GM10248 (cell line): ENCODE measurements at regions not wholly inside any gene's neighbourhood (a gene's known extent, or its start where the extent isn't known, plus 50 kb on each side); places are given as distances from the start of the nearest gene placed in this dataset.
"Not testable (repeated sequence)": the region's sequence is repeated elsewhere in the genome, so short reads cannot be mapped to it uniquely, and the experiment has no call there.

ENCODE experiments used
- CTCF ChIA-PET: fragments of 300-600 bp; sonication (Branson Sonifier 250); formaldehyde crosslinking; extraction: SDS; loops from one replicate; lab custom pipeline; 2021; ENCODE audit warnings: antibody characterized with exemption; lab: Yijun Ruan, JAX
- POLR2A ChIA-PET: fragments of 350-650 bp; sonication (Branson Sonifier 250); formaldehyde crosslinking; extraction: SDS; loops from one replicate; lab custom pipeline; 2020; ENCODE audit warnings: antibody characterized with exemption; lab: Yijun Ruan, JAX
- DNase-seq: peaks from one replicate; pipeline ENCODE4 v3.0.0; 2012; ENCODE audit errors: extremely low spot score
- TF ChIP-seq, protein P1 (sequence below): IDR thresholded peaks from 2 replicates; pipeline ENCODE4 v1.5.1; 2012; ENCODE audit warnings: mild to moderate bottlenecking, low read depth; ENCODE audit errors: extremely low read depth, missing control alignments, control extremely low read depth

DNA sequence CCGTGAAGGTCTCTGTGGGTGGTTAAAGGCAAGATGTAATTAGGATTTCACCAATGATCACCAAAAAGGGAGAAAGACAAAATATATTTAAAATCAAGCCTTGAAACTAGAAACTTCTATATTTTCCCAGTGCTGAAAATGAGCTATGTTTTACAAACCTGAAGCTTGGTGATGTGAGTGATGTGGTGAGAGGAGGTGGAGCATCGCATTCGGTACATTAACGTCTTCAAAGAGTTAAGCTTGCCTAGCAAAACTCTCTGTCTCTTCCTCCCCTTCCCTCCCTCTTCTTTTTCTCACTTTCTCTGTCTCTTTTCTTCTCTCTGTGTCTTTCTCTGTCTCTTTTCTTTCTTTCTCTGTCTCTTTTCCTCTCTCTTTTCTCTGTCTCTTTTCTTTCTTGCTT, 347.3 kb upstream of the IRX2 start:
- CTCF ChIA-PET = no interaction called here
- DNase-seq = no peak
- TF ChIP-seq, protein P1, sequence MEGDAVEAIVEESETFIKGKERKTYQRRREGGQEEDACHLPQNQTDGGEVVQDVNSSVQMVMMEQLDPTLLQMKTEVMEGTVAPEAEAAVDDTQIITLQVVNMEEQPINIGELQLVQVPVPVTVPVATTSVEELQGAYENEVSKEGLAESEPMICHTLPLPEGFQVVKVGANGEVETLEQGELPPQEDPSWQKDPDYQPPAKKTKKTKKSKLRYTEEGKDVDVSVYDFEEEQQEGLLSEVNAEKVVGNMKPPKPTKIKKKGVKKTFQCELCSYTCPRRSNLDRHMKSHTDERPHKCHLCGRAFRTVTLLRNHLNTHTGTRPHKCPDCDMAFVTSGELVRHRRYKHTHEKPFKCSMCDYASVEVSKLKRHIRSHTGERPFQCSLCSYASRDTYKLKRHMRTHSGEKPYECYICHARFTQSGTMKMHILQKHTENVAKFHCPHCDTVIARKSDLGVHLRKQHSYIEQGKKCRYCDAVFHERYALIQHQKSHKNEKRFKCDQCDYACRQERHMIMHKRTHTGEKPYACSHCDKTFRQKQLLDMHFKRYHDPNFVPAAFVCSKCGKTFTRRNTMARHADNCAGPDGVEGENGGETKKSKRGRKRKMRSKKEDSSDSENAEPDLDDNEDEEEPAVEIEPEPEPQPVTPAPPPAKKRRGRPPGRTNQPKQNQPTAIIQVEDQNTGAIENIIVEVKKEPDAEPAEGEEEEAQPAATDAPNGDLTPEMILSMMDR = no peak
- POLR2A ChIA-PET = no interaction called here

DNA sequence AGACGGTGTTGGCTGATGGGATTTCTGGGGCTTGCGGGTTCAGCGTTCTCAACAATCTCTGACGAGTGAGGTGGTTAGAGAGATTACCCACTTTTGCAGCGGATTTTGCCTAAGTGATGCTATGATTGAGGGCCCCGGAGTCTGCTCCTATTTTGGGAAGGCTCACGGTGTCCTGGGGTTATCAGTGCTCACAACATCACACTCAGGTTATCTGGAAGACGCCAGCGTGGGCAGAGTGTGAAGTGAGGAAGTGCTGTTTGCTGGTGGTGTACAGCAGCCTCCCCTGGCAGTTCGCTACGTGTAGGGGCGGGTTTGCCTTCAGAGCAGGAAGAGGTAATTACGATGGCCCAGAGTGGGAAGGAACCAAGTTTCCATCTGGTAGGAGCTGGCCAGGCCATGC, 341.2 kb upstream of the IRX2 start:
- POLR2A ChIA-PET = no interaction called here
- CTCF ChIA-PET = no interaction called here

DNA sequence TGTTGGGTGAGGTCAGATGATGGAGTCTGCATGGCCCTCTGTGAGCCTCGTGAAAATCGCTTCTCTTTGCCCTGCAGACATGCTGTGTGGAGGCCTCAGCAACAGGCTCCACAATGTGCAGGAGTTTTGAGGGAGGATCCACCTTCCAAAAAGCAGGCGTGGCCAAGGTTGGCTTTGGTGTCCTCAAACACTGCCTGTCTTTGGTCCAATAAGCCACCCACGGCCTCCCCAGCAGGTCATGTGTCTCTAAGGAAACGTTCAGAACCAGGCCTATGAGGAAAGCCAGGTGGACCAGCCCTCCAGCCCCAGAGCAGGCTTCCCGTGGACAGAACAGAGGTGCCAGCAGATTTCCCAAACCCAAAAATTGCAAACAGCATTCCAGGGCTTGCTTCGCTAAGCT, 340.7 kb upstream of the IRX2 start:
- DNase-seq = no peak
- TF ChIP-seq, protein P1 = no peak
- POLR2A ChIA-PET = no interaction called here
- CTCF ChIA-PET = no interaction called here

More for the DNA sequence above, 341.2 kb upstream of the IRX2 start:
- no peak for DNase-seq
- TF ChIP-seq, protein P1 = no peak

DNA sequence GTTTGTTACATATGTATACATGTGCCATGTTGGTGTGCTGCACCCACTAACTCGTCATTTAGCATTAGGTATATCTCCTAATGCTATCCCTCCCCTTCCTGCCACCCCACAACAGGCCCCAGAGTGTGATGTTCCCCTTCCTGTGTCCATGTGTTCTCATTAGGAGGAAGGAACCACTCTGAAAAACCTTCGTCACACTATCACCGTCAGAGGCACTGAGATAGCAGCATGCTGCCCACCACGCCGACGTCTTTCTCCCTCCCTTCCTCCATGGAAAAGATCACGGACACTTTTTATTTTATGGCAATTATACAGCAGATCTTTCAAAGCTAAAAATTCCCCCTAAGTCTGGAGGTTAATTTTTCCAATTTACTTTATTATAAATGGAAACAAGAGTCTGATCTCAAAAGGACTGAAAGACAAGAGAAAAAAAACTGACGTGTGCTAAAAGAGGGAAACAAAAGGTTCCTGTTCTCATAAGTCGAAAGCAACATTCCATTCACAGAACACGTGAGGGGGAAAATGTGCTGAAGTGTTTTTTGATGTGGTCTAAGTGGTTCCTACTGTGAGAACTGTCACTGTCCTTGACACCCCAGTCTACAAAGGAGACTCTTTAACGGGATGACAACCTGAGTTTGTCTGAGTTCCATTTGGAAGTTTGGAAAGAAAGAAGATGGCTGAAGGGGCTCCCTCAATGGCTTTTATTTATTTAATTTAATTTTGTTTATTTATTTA, 339.7 kb upstream of the IRX2 start:
- CTCF ChIA-PET = no interaction called here

DNA sequence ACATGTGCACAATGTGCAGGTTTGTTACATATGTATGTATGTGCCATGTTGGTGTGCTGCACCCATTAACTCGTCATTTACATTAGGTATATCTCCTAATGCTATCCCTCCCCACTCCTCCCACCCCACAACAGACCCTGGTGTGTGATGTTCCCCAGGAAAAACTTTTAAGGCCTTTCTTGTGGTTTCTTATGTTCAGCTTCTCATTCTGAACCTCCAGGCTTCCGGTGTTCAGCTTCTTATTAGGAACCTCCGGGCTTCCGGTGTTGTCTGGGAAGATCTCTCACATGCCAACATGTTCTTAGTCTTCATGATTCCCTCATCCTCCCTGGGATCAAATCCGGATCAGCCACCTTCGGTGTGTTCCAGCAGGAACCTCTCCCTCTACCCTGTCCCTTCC, 338.8 kb upstream of the IRX2 start:
- CTCF ChIA-PET, POLR2A ChIA-PET: not testable (repeated sequence)

More for the DNA sequence above, 339.7 kb upstream of the IRX2 start:
- DNase-seq = no peak
- TF ChIP-seq, protein P1 = no peak
- POLR2A ChIA-PET = no interaction called here

DNA sequence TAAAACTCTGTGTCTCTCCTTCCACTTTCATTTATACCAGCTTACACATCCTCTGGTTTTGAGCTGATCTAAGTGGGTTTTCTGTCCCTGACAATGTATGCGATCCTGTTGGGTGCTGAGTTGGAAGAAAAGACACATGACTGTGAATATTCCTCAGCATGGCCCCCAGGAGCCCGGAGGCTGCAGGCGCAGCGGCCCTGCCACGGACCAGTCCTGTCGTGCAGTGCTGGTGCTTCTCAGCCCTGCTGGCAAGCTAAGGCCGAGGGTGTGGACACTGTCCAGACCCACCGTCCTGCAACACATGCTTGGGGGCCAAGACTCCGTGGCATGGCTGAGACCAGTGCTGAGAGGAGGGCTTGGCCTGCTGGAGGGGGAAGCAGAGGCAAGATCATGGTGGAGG, 328.9 kb upstream of the IRX2 start:
- ChIA-PET POLR2A (no interaction called here), CTCF (no interaction called here)
- DNase-seq = no peak
- TF ChIP-seq, protein P1 = no peak

More for the DNA sequence above, 338.8 kb upstream of the IRX2 start:
- DNase-seq = not testable (repeated sequence)

DNA sequence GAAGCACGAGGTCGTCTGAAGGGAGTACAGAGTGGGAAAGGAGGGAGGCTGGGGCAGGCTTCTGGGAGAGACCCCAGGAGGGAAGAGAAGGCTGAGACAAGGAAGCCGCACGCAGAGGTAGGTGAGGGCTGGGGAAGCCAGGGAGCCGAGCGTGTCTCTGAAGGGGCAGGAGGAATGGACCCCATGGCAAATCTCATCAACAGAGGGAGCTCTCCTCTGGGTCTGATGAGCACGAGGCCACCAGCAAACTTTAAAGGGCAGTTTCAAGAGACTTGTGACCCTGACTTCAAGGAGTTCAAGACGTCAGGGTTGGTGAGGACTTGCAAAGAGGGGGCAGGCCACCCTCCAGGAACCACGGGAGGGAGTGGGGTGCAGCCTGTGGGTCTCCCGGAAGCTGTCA, 326.2 kb upstream of the IRX2 start:
- TF ChIP-seq, protein P1 = no peak
- ChIA-PET POLR2A (no interaction called here), CTCF (no interaction called here)
- no peak for DNase-seq
